GM21576 (cell line): ENCODE measurements at regions not wholly inside any gene's neighbourhood (a gene's known extent, or its start where the extent isn't known, plus 50 kb on each side); places are given as distances from the start of the nearest gene placed in this dataset.

Experiments used
- ATAC-seq: cut with Tn5 transposase; IDR thresholded peaks from one replicate; pipeline ENCODE4 v1.9.1; 2021; ENCODE audit warnings: mild to moderate bottlenecking, moderate library complexity; ENCODE audit not compliant: unreplicated experiment

GRCh38 chr4:112889619-112890527, 159.6 kb upstream of the ANK2 start:
- no peak for ATAC-seq

- ATAC-seq, result no peak
Observed at GRCh38 chr4:112894480-112894879, 155.0 kb upstream of the ANK2 start.

GRCh38 chr4:112894951-112895350, 154.5 kb upstream of the ANK2 start:
- ATAC-seq, result no peak

GRCh38 chr4:112895811-112896608, 153.4 kb upstream of the ANK2 start:
- ATAC-seq, result peak; percentile 42

- no peak for ATAC-seq
Observed at GRCh38 chr4:112896609-112897190, 152.8 kb upstream of the ANK2 start.

GRCh38 chr4:112897543-112897942, 151.9 kb upstream of the ANK2 start:
- ATAC-seq, result no peak

- no peak for ATAC-seq
Observed at GRCh38 chr4:112898357-112899141, 150.9 kb upstream of the ANK2 start.

GRCh38 chr4:112900416-112900815, 149.0 kb upstream of the ANK2 start:
- ATAC-seq, result no peak

- ATAC-seq, result no peak
Observed at GRCh38 chr4:112901962-112902411, 147.5 kb upstream of the ANK2 start.

GRCh38 chr4:112905728-112906127, 143.7 kb upstream of the ANK2 start:
- no peak for ATAC-seq

- no peak for ATAC-seq
Observed at GRCh38 chr4:112908511-112908910, 140.9 kb upstream of the ANK2 start.

GRCh38 chr4:112910109-112910736, 139.2 kb upstream of the ANK2 start:
- no peak for ATAC-seq

GRCh38 chr4:112916868-112917267, 132.6 kb upstream of the ANK2 start:
- no peak for ATAC-seq

- no peak for ATAC-seq
Observed at GRCh38 chr4:112923516-112923915, 125.9 kb upstream of the ANK2 start.

- ATAC-seq, result no peak
Observed at GRCh38 chr4:112926819-112927218, 122.6 kb upstream of the ANK2 start.

GRCh38 chr4:112927544-112927943, 121.9 kb upstream of the ANK2 start:
- ATAC-seq, result no peak

GRCh38 chr4:112931001-112931400, 118.5 kb upstream of the ANK2 start:
- ATAC-seq, result no peak

- ATAC-seq, result no peak
Observed at GRCh38 chr4:112933790-112934189, 115.7 kb upstream of the ANK2 start.

- no peak for ATAC-seq
Observed at GRCh38 chr4:112938461-112939058, 110.9 kb upstream of the ANK2 start.

- no peak for ATAC-seq
Observed at GRCh38 chr4:112939901-112940300, 109.6 kb upstream of the ANK2 start.
